Epithelial cell of proximal tubule (primary cell): ENCODE measurements at regions not wholly inside any gene's neighbourhood (a gene's known extent, or its start where the extent isn't known, plus 50 kb on each side); places are given as distances from the start of the nearest gene placed in this dataset.

Experiments
- DNase-seq: peaks from one replicate; pipeline ENCODE4 v3.0.0-alpha.2; 2011; ENCODE audit warnings: low read depth
- H3K4me3 ChIP-seq: 2 replicates; pipeline ENCODE4 v1.5.1; 2011; ENCODE audit warnings: low read depth, mild to moderate bottlenecking, low read length
- TF ChIP-seq, protein P1 (sequence below): conservative IDR thresholded peaks from 2 replicates; pipeline ENCODE4 v1.5.1; 2012; ENCODE audit warnings: low read depth, mild to moderate bottlenecking, low read length

DNA sequence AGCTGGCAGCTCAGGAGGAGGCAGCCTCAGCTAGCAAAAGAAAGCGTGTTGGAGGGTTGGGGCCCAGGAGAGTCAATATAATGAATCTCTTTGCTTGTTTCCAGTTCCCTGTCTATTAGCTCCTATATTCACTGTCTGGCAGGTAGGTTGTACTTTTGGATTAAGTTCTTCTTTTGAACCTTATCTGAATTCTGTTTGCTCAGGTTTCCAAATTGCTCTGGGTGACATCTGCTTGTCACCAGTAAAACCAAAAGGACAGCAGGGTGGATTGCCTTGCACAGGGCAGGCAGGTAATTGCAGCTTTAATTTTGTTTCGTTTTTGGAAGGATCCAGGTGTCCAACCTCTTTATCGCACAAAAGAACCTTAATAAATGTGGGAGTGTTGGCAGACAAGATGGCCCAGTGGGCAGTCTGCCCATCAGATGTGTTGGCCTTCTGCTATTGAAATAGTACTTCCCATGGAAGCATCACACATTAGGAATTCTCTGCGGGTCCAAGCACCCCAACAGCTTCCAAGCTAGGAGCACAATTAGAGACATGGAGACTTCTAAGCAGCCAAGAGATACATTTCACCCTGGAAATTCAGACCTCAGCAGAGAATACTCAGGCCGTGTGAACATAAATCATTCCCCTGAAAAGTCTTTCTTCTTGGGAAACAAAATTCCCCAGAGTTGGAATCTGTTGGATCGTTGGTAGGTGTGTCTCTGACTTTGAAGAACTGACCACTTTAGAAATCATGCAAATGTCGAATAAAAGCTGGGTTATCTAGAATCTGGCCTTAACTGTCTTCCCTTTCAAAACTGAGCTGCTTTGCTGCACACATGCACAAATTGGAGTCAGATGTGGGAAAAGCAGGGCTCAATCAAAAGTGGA is 286.9 kb upstream of the BMP2 start:
- H3K4me3 ChIP-seq, result no peak overlapping the region
- TF ChIP-seq, protein P1, sequence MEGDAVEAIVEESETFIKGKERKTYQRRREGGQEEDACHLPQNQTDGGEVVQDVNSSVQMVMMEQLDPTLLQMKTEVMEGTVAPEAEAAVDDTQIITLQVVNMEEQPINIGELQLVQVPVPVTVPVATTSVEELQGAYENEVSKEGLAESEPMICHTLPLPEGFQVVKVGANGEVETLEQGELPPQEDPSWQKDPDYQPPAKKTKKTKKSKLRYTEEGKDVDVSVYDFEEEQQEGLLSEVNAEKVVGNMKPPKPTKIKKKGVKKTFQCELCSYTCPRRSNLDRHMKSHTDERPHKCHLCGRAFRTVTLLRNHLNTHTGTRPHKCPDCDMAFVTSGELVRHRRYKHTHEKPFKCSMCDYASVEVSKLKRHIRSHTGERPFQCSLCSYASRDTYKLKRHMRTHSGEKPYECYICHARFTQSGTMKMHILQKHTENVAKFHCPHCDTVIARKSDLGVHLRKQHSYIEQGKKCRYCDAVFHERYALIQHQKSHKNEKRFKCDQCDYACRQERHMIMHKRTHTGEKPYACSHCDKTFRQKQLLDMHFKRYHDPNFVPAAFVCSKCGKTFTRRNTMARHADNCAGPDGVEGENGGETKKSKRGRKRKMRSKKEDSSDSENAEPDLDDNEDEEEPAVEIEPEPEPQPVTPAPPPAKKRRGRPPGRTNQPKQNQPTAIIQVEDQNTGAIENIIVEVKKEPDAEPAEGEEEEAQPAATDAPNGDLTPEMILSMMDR, result no peak
- no peak for DNase-seq

DNA sequence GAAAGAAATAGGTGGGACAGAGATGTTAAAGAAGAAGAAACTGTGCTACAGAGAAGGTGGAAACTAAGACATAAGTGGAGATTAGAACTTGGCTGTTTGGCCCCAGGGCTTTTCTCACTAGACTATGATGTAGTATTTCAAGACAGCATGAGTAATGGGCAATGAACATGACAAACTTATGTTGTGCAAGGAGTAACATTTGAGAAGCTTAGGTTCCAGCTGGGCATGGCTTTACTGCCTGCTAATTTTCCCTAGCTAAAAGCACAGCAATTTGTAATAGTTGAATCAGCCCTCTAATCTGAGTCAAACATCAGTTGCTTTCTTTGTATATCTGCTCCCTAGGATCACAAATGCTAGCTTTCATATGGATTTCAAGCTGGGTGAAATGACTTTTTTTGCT is 294.3 kb upstream of the BMP2 start:
- H3K4me3 ChIP-seq, result no peak overlapping the region
- TF ChIP-seq, protein P1, result no peak
- DNase-seq, result no peak

DNA sequence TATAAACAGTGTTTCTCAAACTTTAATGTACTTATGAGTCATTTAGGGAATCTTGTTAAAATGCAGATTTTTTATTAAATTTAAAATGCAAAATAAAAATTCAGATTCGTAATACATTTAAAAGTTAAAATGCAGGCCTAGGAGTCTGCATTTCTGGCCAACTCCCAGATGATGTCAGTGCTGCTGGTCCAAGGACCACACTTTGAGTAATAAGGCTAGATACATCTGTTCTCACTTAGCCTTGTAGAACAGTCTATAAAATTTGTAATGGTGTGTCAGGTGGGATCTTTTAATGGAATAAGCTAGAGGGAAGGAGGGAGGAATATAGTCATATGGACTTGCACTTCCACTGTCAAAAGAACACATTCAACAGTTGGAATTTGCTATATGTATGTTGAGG is 295.6 kb upstream of the BMP2 start:
- TF ChIP-seq, protein P1, result no peak
- H3K4me3 ChIP-seq, result no peak overlapping the region
- no peak for DNase-seq

DNA sequence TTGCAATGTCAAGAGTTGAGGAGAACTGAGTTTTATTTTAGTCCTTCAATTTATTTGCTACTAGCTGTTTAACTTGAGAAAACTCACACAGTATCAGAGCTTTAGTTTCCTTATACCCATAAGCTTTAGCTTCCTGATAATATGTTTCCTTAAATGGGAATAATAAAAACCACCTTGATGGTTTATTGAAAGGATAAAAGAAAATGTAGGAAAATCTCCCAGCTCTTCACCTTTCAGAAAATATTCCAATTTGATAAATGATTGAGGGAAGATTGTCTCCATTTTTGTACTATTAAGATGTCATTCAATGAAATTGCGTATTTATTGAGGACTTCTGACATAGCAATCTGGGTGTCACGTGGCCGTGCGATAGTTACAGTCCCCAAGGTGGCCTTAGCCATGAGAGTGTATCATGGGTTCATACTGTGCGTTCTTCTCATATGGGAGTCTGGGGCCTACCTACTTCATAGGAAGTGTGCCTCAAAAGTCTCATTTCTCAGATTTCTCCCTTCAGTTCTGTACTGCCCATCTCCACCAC is 296.3 kb upstream of the BMP2 start:
- H3K4me3 ChIP-seq, result no peak overlapping the region
- TF ChIP-seq, protein P1, result no peak
- DNase-seq, result no peak

DNA sequence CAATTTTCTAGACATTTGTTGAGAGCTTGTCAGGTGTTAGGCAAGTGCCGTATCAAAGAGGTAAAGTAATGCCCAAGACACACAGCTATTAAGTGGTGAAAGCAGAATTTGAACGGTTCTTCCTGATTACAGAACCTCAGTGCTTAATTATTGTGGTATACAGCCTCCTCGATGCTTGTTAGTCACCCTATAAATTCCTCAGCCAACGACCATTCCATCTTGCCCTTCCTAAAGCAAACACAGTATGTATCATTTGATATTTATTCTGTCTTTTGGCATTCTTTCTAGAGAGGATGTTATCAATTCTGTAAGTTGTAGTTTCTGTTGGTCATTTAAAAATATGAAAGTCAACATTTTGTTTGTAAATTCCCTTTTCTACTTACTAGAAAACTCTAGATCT is 297.8 kb upstream of the BMP2 start:
- TF ChIP-seq, protein P1, result no peak
- H3K4me3 ChIP-seq, result no peak overlapping the region
- no peak for DNase-seq

DNA sequence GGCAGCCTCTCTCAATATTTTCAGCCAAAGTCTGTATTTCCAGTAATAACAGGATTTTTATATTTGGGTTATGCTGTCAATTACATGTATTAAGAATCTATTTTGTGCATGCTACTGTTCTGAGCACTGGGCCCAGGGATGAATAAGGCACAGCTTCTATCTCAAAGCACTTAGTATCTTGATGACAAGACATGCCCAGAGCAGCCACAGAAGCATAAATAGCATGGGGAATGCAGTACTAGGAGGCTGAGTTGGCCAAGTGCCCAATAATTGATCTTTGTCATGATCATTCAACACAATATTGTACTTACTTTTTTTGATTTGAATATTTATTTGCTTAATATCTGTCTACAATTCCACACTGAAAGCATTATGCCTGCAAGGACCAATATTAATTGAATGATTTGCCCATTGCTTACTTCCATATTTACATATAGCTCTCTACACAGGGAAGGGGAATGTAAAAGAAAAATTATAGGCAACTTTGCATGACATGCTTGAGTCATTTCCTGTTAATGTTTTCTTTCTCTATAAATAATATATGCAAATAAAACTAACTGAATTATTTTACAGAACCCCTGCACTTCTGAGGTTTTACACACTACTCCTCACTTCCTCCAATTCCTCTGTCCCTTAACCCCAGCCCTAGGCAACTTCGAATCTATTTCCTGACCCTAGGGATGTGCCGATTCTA is 298.9 kb upstream of the BMP2 start:
- TF ChIP-seq, protein P1, result no peak
- no peak overlapping the region for H3K4me3 ChIP-seq
- no peak for DNase-seq
